Kidney tubule cell (primary cell): ENCODE measurements at regions not wholly inside any gene's neighbourhood (a gene's known extent, or its start where the extent isn't known, plus 50 kb on each side); places are given as distances from the start of the nearest gene placed in this dataset.
"Not testable (repeated sequence)": the region's sequence is repeated elsewhere in the genome, so short reads cannot be mapped to it uniquely, and the experiment has no call there.

Experiments
- DNase-seq: peaks from one replicate; pipeline ENCODE4 v3.0.0-alpha.2; 2018; ENCODE audit warnings: low spot score

DNA sequence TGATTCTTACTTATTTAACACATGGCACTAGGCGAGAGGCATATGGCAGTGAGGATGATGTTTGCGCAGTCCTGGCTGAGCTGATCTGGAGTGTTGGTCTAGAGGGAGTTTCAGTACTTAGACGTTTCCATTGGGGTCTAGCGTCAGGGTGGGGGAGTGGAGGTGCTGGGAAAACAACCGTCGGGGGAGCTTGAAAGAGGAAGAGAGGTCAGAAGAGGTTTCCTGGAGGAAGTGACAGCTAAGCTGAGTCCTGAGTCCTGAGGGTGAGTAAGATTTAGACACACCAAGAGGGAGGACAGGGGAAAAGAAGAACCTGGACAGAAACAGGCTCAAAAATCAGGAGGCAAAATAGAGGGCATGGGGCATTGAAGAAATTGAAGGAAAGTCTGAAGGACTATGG lies 81.4 kb downstream of the ALOX5AP start:
- DNase-seq, result no peak

DNA sequence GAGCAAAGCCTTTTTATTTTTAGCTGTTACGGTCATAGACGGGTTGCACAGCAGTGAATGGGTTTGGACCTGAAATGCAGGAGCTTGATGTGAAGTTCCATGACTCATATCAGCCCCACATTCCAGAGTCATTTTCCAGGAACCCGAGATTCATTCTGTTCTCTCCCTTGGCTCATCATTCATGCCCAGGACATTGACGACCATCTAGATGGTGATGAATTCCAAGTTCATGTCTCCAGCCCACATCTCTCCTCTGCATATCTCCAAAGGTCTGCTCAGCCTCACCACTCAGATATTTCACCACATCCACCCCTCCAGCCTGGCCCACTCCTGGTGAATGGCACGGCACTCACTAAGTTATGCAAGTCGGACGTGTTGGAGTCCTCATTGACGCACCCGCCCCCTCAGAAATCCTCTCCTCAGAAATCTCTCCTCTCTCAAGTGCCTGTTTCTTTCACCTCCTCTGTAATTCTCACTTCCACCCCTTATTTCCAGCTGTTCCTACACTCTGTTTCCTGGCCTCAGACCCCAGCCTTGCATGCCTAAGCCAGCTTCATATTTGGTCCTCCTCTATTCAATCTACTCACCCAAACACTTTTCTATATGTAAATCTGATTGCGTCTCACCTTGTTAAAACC lies 83.1 kb downstream of the ALOX5AP start:
- peak; percentile 83 for DNase-seq

DNA sequence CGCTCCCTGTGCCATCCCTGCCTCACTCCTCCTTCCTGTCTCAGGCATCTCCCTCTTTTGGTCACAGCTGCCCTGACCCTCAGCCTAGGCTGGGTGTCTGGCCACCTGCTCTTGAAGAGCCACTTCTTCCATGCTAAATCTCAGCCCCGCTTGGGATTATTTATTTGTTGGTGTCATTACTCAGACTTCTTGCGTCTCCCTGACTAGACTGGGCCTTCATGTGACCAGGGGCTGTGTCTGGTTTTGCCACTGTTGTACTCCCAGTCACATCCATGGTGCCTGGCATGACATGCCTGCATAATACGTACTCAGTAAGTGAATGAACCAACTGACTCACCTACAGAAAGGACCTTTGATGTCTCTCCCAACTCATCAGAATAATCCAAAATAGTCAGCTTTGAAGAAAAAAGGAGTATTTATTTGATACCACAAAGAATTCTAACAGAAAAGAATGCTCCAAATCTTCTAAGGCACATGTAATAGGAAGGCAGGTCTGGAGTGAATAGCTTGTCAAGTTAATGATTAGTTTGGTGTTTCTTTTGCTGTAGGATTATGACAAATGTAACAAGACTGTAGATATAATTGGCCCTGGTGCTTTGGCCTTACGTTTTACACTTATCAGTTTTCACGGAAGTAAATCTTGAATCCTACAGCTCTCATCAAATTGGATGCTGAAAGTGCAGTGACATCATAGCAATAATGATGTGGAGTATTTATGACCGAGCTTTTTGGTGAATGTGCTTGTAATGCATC lies 84.0 kb downstream of the ALOX5AP start:
- DNase-seq, result peak; percentile 88

DNA sequence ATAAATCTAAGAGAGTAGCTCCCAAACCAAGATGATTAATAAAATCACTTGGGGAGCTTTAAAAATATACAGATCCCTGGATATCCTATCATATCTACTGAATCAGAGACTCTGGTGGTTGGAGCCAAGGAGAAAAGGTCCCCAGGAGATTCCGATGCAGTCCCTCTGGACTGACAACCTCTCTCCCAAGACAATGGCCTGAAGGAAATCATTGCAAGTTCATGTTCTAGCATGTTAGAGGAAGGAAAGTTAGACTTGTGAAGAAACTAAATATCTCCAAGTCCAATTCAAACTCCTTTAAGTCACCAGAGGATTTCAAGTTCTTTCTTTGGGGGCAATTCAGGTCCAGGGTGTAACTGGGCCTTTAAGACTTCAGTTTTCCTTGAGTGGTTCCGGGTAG lies 84.7 kb upstream of the MEDAG start:
- DNase-seq, result no peak

DNA sequence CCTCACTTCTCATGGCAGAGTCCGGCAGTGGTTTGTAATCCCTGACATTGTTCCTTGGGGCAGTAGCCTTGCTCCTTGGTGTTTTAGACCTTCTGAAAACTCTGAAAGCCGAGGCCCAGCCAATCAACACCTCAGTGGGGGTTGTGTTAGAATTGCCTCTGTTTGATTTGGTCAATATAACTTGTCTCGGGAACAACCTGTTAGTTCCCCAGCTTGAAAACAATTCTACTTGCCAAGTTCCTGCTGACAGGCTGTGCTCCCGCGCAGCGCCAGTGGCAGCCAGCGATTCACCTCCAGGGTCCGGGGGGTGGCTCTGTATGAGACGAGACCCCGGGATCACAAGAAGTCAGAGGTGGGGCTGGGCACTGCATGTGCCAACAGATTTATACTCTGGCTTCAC lies 81.4 kb upstream of the MEDAG start:
- DNase-seq, result no peak

DNA sequence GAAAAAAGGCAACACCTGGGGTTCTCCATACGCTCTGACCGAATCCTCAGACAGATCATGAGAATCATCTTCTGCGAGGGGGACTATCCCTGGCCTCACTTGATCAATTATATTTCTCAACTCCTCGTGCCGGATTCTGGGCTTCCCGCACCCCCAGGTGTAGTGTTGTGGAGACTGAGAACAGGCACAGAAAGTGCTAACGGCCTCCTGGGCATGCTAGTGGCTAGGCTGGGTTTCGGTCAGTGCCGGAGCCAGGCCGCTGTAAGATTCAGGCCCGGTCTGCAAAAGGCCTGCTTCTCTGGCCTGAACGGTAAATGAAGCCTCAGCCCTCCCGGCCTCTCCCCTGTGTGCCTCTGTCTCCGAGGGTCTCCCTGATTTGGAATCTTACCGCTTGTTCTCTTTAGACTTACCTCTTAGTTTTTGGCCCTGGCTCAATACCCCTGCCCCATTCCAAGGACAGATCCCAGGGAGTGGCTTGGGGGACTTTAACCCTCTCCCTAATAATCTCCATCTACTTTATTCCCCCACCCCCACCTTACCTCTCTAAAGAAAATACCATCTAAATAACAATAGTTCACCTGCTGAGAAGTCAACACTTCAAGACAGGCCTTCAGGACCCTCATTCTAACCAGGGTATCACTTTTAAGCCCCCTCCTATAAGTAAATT lies 79.0 kb upstream of the MEDAG start:
- DNase-seq, result no peak

DNA sequence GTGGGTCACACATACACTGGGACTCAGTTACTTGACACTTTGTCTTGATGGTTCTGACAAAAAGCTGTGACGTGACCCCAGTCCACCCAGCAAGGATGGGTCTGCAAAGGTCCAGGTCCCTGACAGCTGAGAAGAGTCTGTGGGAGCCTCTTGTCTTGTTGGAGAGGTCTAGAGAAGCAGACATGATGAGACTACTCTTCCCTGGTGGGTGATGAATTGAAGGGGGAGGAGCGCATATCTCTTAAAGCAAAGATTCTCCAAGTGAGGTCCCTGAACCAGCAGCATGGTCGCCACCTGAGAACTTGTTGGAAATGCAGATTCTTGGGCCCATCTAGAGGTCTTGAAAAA lies 78.5 kb upstream of the MEDAG start:
- DNase-seq, result no peak

DNA sequence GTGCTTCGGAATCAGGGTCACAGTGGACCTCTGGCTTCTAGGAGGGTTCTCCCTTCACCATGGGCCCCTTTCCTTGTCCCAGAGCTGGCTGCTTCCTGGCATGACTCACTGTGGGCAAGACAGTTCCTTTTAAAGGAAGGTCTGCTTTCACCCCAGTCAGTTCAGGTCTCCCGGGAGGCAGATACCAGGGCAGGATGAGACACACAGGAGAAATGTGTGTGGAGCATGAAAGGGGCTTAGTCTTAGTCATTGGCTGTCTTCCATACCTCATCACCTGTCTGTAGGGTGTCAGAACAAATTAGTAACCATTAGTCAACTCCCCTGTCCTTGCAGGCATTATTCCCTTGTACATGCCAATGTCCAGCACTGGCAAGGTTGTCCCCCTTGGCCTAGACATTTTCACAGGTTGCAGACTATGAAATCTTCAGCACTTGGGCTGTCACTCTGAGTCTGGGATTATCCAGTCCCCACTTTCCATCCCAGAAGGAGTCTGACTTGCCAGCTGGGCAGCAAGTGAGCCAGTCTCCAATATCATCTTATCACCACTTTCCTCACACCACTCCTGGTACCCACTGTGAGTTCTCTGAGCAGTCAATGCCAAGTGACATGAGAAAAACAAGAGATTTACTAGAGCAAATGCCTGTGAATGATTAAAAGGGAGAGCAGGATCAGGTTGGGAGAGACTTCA lies 76.8 kb upstream of the MEDAG start:
- peak; percentile 99 for DNase-seq

DNA sequence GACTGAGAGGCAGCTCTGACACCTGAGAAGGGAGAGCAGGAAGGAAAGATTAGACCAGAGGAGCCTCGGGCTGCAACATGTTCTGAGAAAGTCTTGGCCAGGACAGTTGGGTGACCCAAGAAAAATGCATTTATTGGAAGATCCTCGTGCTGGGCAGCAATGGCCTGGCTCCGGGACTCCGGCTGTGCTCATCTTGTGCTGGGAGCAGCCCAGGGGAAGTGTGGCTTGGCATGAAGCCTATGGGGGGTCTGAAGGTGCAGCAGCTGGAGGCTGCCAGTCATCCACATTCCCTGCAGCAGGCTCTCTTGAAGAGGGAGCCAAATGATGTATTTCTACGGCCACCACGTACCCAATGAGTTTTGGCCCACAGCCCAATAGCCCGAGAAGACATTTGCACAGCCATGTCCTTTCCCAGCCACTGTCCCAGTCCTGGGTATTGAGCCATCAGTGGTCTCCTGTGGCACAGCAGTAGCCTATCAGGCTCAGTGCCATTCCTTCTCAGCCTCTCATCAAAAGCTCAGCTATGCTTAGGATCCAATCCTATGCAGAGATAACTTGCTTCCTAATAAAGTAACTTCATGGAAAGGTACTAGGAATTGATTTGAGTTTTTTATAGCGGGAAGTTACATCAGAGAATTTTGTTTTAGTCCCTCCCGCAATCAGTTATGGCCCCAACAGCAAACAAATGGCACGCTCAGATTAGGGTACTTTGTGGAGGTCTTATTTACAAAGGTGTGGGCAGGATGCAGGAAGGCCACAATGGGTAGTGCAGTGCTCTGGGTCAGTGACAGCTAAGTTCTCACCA lies 76.0 kb upstream of the MEDAG start:
- DNase-seq, result peak; percentile 59

DNA sequence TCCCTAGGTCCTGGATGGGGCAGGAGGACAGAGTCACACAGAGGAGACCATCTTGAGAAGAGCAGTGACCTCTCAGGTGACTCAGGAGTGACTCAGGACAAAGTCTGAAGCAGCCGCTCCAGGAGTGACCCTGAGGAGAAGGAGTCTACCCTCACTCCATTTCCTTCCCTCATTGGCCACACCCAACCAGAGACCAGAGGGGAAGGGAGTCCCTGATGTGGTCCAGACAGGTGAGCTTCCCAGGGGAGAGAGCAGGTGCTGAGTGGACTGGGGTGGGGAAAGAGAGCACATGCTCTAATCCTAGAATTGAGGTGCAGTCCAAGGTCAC lies 75.5 kb upstream of the MEDAG start:
- DNase-seq, result peak; percentile 83

DNA sequence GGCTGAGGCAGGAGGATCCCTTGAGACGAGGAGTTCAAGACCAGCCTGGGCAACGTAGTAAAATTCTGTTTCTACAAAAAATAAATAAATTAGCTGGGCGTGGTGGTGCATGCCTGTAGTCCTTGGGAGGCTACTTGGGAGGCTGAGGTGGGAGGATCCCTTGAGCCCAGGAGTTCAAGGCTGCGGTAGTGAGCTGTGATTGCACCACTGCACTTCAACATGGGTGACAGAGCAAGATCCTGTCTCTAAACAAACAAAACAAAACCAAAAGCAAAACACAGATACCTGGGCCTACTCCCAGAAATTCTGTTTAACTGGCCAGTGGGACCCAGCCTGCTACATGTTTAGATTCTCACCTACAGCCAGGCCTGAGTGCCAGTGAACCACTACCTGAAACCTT lies 74.6 kb upstream of the MEDAG start:
- peak; percentile 33 for DNase-seq

DNA sequence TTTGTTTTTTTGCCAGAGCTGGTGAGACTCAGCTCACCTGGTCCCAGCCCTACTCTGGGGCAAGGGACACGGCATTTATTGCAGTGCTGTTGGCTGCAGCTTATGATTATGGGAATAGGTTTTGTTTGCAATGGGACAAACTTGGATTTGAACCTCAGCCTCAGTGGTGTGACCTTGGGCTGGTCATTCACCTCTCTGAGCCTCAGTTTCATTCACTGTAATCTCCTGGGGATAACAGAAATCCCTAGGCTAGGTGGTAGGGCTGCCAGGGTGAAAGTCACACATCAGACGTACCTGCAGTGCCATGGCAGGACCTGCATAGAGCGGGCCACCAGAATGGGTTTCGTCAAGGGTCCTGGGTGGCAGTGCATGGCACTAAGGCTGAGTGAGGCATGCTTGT lies 73.7 kb upstream of the MEDAG start:
- DNase-seq, result no peak

DNA sequence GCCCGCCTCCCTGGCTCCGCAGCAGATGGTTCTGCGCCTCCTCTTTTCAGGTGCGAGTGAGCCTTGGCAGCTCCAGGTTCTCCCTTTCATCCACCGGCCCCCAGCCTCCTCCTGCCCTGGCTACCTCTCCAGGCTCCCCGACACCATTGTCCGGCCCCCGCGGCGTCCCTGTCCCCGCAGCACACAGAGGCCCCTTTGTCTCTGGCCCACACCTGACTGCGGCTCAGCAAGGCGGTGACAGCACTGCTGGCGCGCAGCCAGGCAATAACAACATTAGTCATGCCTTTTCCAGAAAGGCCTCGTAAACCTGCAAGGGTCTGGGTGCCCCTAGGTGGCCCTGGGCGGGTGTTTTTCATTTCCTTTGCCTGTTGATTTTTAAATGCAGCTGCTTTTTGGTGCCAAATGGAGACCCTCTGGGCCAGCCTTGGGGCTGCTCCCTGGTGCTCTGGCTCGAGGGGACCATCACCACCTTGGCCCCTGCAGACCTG lies 73.2 kb upstream of the MEDAG start:
- DNase-seq, result peak; percentile 97

DNA sequence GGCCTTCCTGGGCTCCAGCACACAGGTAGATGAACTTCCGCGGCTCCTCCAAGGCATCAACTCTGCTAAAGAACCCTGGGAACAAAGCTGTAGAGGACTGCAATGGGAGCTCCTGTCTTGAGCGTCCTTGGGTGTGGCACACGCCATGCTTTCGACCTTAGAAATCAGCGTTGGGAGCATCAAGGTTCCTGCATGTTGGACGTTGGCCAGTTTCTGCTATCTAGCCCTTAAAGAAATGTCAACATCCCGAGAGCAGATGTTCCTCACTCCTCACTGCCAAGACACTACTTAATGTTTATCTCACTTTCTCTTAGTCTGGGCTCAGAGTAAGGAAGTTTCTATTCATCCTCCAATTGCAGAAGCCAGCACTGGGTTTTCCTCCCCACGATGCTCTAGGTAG lies 70.6 kb upstream of the MEDAG start:
- no peak for DNase-seq

DNA sequence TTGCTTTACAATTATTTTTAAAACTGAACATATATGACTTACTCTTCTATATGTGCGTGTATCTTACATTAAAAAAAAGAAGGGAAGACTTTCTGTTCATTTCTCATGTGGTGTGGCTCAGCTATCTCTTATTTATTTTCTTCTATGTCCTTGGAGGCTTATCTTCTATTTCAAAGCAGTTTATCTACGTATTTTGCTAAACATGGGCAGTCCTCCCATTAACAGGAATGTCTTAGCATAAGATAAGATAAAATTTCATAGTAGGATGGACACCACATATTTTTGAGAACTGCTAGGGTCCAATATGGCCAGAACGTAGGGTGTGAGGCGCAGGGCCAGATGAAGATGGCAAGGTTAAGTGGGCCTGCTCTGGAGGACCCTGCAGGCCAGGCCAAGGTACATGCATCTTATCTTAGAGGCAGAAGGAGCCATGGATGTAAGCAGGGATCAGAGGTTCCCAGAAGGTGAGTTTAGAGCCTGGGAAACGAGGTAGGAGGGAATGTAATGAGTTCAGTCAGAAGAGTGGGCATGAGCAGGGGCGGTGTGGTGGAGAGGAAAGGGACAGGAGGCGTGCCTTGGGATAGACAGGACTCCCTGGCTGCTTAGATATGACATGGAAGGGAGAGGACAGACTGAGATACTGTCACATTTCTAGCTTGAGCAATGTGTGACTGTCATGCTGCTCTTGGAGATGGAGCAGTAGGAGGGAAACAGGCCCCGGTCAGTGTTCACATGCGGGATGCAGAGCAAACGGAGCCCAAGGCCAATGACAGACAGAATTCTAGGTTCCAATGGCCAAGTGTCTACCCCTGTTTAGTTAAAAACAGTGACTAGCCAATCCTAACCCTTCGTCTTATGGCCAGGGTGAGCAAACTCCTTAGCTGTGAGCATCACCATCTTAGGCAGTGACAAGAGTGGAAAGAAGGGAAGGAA lies 68.6 kb upstream of the MEDAG start:
- no peak for DNase-seq

DNA sequence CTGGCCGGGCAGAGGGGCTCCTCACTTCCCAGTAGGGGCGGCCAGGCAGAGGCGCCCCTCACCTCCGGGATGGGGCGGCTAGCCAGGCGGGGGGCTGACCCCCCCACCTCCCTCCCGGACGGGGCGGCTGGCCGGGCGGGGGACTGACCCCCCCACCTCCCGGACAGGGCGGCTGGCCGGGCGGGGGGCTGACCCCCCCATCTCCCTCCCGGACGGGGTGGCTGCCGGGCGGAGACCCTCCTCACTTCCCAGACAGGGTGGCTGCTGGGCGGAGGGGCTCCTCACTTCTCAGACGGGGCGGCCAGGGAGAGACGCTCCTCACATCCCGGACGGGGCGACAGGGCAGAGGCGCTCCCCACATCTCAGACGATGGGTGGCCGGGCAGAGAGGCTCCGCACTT lies 66.4 kb upstream of the MEDAG start:
- DNase-seq, result not testable (repeated sequence)

DNA sequence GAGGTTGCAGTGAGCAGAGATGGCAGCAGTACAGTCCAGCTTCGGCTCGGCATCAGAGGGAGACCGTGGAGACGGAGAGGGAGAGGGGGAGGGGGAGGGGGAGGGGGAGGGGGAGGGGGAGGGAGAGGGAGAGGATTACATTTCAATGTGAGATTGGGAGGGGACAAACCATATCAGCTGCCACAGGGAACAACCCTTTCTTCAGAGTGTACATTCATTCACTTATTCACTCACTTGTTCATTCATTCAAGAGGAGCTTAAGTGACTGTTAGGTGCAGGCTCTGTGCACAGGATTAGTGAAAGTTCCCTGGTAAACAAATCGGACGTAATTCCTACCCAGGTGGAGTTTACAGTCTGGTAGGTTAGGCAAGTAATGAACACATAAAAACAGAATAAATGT lies 65.6 kb upstream of the MEDAG start:
- no peak for DNase-seq

DNA sequence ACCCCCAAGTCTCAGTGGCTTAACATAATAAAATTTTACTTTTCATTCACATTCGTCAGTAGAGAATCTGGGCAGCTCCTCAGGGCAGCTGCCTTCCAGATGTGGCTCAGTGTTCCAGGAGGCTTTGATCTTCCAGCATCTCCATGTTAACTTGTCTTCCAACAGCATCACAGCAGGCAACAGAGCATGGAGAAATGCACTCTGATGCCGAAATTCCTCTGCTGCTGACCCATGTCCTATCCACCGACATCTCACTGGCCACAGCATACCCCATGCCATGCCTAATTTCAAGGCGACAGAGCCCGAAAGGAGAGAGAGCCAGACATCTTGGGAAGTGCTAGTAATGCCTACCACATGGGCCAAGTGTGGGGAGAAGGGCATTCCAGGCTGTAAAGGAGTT lies 64.9 kb upstream of the MEDAG start:
- DNase-seq, result peak; percentile 79

DNA sequence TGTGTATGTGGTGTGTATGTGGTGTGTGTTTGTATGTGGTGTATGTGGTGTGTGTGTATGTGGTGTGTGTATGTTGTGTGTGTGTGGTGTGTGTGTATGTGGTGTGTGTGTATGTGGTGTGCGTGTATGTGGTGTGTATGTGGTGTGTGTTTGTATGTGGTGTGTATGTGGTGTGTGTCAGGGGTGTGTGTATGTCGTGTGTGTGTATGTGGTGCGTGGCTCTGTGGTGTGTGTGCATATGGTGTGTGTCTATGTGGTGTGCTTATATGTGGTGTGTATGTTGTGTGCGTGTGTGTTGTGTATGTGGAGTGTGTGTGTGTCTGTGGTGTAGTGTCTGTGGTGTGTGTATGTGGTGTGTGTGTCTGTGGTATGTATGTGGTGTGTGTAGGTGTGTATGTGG lies 62.5 kb upstream of the MEDAG start:
- no peak for DNase-seq

DNA sequence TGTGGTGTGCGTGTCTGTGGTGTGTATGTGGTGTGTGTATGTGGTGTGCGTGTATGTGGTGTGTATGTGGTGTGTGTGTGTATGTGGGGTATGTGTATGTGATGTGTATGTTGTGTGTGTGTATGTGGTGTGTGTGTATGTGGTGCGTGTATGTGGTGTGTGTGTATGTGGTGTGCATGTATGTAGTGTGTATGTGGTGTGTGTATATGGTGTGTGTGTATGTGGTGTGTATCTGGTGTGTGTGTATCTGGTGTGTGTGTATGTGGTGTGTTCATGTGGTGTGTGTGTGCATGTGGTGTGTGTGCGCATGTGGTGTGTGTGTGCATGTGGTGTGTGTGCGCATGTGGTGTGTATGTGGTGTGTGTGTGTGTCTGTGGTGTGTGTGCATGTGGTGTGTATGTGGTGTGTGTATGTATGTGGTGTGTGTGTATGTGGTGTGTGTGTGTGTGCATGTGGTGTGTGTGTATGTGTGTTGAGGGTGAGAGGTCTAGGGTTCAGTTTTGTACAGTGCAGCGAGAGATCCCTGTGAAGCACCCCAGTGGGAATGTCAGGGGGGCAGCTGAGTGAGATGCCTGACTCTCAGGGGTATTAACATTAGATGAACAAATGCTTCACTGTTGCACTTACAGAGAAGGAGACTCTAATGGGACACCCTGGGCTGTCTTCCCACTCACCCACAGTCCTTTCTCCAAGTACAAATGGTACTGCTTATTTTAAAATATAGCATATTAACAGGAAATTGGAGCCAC lies 61.3 kb upstream of the MEDAG start:
- no peak for DNase-seq
